ENCODE measurements at regions not wholly inside any gene's neighbourhood (a gene's known extent, or its start where the extent isn't known, plus 50 kb on each side); places are given as distances from the start of the nearest gene placed in this dataset.
"Not testable (repeated sequence)": the region's sequence is repeated elsewhere in the genome, so short reads cannot be mapped to it uniquely, and the experiment has no call there.

GRCh38 chr2:238511614-238511950, 84.9 kb downstream of the ASB1 start:
- H3K36me3 ChIP-seq (ENCODE audit: control insufficient read depth, insufficient read depth, low read length) = no peaks in the 10 kb centered on the region
- no peak for DNase-seq (ENCODE audit: extremely low read depth, insufficient read length)
- H3K4me3 ChIP-seq (replicated peaks; ENCODE audit: low read depth, low read length) = no peak overlapping the region
- no peaks in the 10 kb centered on the region; the same call in 1 of the 2 replicates for H3K27me3 ChIP-seq (replicated peaks; ENCODE audit: control insufficient read depth, insufficient read depth, low read length)
- no peak for TF ChIP-seq CTCF (IDR thresholded peaks at IDR 0.05; ENCODE audit: insufficient read depth, low read length, poor library complexity, severe bottlenecking)

GRCh38 chr2:238512247-238512867, 85.6 kb downstream of the ASB1 start:
- Histone ChIP-seq H3K36me3 (ENCODE audit: control insufficient read depth, insufficient read depth, low read length) (no peaks in the 10 kb centered on the region), H3K27me3 (replicated peaks; ENCODE audit: control insufficient read depth, insufficient read depth, low read length) (no peaks in the 10 kb centered on the region; the same call in 1 of the 2 replicates), H3K4me3 (replicated peaks; ENCODE audit: low read depth, low read length) (no peak overlapping the region)
- TF ChIP-seq CTCF (IDR thresholded peaks at IDR 0.05; ENCODE audit: insufficient read depth, low read length, poor library complexity, severe bottlenecking) = no peak
- DNase-seq (ENCODE audit: extremely low read depth, insufficient read length) = no peak

GRCh38 chr2:238513346-238513745, 86.6 kb downstream of the ASB1 start:
- Histone ChIP-seq H3K4me3 (replicated peaks; ENCODE audit: low read depth, low read length) (no peak overlapping the region), H3K27me3 (replicated peaks; ENCODE audit: control insufficient read depth, insufficient read depth, low read length) (no peaks in the 10 kb centered on the region), H3K36me3 (ENCODE audit: control insufficient read depth, insufficient read depth, low read length) (no peaks in the 10 kb centered on the region)
- no peak for DNase-seq (ENCODE audit: extremely low read depth, insufficient read length)
- peak; percentile 57 for TF ChIP-seq CTCF (IDR thresholded peaks at IDR 0.05; ENCODE audit: insufficient read depth, low read length, poor library complexity, severe bottlenecking)

GRCh38 chr2:238514024-238514423, 87.3 kb downstream of the ASB1 start:
- not testable (repeated sequence) for H3K27me3 ChIP-seq (replicated peaks; ENCODE audit: control insufficient read depth, insufficient read depth, low read length); H3K36me3 ChIP-seq (ENCODE audit: control insufficient read depth, insufficient read depth, low read length); H3K4me3 ChIP-seq (replicated peaks; ENCODE audit: low read depth, low read length); DNase-seq (ENCODE audit: extremely low read depth, insufficient read length)

- H3K27me3 ChIP-seq (replicated peaks; ENCODE audit: control insufficient read depth, insufficient read depth, low read length) = no peaks in the 10 kb centered on the region
- TF ChIP-seq CTCF (IDR thresholded peaks at IDR 0.05; ENCODE audit: insufficient read depth, low read length, poor library complexity, severe bottlenecking) = no peak
- H3K4me3 ChIP-seq (replicated peaks; ENCODE audit: low read depth, low read length) = no peak overlapping the region
- H3K36me3 ChIP-seq (ENCODE audit: control insufficient read depth, insufficient read depth, low read length) = no peaks in the 10 kb centered on the region
- no peak for DNase-seq (ENCODE audit: extremely low read depth, insufficient read length)
These were observed 88.7 kb downstream of the ASB1 start for GRCh38 chr2:238515377-238515776.

- Histone ChIP-seq H3K27me3 (replicated peaks; ENCODE audit: control insufficient read depth, insufficient read depth, low read length) (no peaks in the 10 kb centered on the region), H3K4me3 (replicated peaks; ENCODE audit: low read depth, low read length) (no peak overlapping the region), H3K36me3 (ENCODE audit: control insufficient read depth, insufficient read depth, low read length) (no peaks in the 10 kb centered on the region)
- TF ChIP-seq CTCF (IDR thresholded peaks at IDR 0.05; ENCODE audit: insufficient read depth, low read length, poor library complexity, severe bottlenecking) = no peak
- DNase-seq (ENCODE audit: extremely low read depth, insufficient read length) = no peak
These were observed 90.5 kb downstream of the ASB1 start for GRCh38 chr2:238517209-238517608.

Measured in GM06990 (cell line).